ENCODE measurements at regions not wholly inside any gene's neighbourhood (a gene's known extent, or its start where the extent isn't known, plus 50 kb on each side); places are given as distances from the start of the nearest gene placed in this dataset.
A peak's percentile ranks its signal among the peaks of the same experiment; 100 is the strongest.

DNA sequence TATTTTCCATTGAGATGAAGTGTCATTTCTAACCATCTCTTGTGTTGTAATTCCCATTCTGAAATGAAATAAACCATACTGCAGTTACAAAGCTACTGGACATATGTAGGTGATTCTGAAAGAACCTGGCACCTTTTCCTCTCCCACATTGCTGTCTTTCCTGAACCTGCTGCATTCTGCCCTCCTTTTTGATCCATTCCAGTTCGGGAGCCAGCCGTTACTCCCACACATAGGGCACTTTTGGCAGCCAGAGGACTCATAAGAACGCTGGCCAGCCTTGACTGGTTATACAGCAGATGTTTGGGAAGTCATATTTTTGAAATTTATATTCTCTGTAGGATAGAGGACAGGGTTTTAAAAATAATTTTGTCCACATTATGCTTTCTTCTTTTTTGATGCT lies 369.8 kb upstream of the CDH7 start (continued):
- no peak for TF ChIP-seq SMARCB1 (IDR thresholded peaks at IDR 0.05; ENCODE audit: insufficient read length, low read depth)

- H3K79me2 ChIP-seq (ENCODE audit: control insufficient read depth, insufficient read depth, low read length), result no peaks in the 10 kb centered on the region
- no peaks in the 10 kb centered on the region for H3K36me3 ChIP-seq (ENCODE audit: control insufficient read depth, insufficient read depth, low read length)
- intact Hi-C loops (cut with micrococcal nuclease) (no loop called here), in situ Hi-C loops (cut with MboI) (no loop called here)
- no peaks in the 10 kb centered on the region for H3K9me1 ChIP-seq (ENCODE audit: control insufficient read depth, insufficient read depth, low read length)
- H3K4me1 ChIP-seq (replicated peaks in 1 of 2; ENCODE audit: control insufficient read depth in 2 of 2, insufficient read depth in 2 of 2, low read length in 2 of 2), result no peaks in the 10 kb centered on the region
- no peak overlapping the region for H3K9ac ChIP-seq (ENCODE audit: insufficient read depth in 1 of 2, low read depth in 2 of 2, low read length in 2 of 2)
- TF ChIP-seq ZNF316 (IDR thresholded peaks at IDR 0.05), result peak; percentile 15; the same call in 1 of the 2 replicates
- no peak for TF ChIP-seq MTF1 (CRISPR knock-in tag; IDR thresholded peaks at IDR 0.05; ENCODE audit: borderline replicate concordance)
- TF ChIP-seq ZNF408 (CRISPR knock-in tag; IDR thresholded peaks at IDR 0.05; ENCODE audit: low read depth), result no peak
- FAIRE-seq, result no peak
- DNase-seq (ENCODE audit: extremely low read depth in 1 of 4, low spot score in 3 of 4), result no peak
- H3K9me3 ChIP-seq (replicated peaks; ENCODE audit: control insufficient read depth, insufficient read depth, low read depth, low read length), result no peaks in the 10 kb centered on the region
- POLR2A ChIA-PET, result no interaction called here
- no TSS peak for BruUV-seq (replicated peaks)
- CTCF ChIA-PET (ENCODE audit: low intra/inter-chr PET ratio), result no interaction called here
- no peak overlapping the region for H2AFZ ChIP-seq (ENCODE audit: low read depth, low read length)
- H3K27me3 ChIP-seq (ENCODE audit: control insufficient read depth in 2 of 2, insufficient read depth in 2 of 2, low read length in 2 of 2), result no peaks in the 10 kb centered on the region
- no peak overlapping the region for H3K4me2 ChIP-seq (ENCODE audit: insufficient read depth, low read length)
- H4K20me1 ChIP-seq (replicated peaks; ENCODE audit: control insufficient read depth, insufficient read depth, low read length), result no peaks in the 10 kb centered on the region
- no peak overlapping the region for H3K4me3 ChIP-seq
- H3K27ac ChIP-seq (ENCODE audit: extremely low read depth, low read depth, low read length), result no peak overlapping the region
- no peak for ATAC-seq
These were observed 370.2 kb upstream of the CDH7 start for GRCh38 chr18:65380571-65380970.

DNA sequence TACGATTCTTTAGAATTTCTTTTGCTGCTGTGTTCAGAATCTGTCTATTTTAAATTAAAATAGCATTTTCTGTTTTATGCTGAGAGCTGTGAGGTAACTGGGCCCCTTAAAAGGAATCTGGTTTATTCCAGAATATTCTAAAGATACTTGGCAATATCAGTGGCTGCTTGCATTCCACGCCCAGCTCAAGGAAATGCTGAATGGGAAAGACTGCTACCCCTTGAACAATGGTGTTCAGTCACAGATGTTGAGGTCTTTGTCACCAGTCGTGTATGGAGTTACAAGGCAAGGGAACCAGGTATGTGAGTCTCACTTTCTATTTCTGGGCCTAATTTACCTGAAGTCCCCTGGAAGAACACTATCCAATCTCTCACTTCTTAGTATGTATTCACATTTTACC lies 377.9 kb upstream of the CDH7 start:
- TF ChIP-seq RBBP5 (IDR thresholded peaks at IDR 0.05; ENCODE audit: borderline replicate concordance, insufficient read depth, low read length, poor library complexity, severe bottlenecking) (no peak), PRPF4 (IDR thresholded peaks at IDR 0.05; ENCODE audit: insufficient read depth, low read depth, low read length, poor library complexity, severe bottlenecking) (no peak), SIN3B (IDR thresholded peaks at IDR 0.05; ENCODE audit: low read depth) (no peak), E4F1 (CRISPR knock-in tag; IDR thresholded peaks at IDR 0.05; ENCODE audit: borderline replicate concordance) (no peak), C11orf30 (IDR thresholded peaks at IDR 0.05; ENCODE audit: low read depth) (no peak), FOXA1 (IDR thresholded peaks at IDR 0.05; ENCODE audit: borderline replicate concordance) (no peak), ZKSCAN3 (CRISPR knock-in tag; IDR thresholded peaks at IDR 0.05) (no peak), NFRKB (IDR thresholded peaks at IDR 0.05; ENCODE audit: low read depth) (no peak)
- Histone ChIP-seq H3K9ac (ENCODE audit: insufficient read depth in 1 of 2, low read depth in 2 of 2, low read length in 2 of 2) (no peak overlapping the region), H3K27me3 (ENCODE audit: control insufficient read depth in 2 of 2, insufficient read depth in 2 of 2, low read length in 2 of 2) (no peaks in the 10 kb centered on the region), H3K79me2 (ENCODE audit: control insufficient read depth, insufficient read depth, low read length) (no peaks in the 10 kb centered on the region), H3K4me1 (replicated peaks in 1 of 2; ENCODE audit: control insufficient read depth in 2 of 2, insufficient read depth in 2 of 2, low read length in 2 of 2) (no peaks in the 10 kb centered on the region), H2AFZ (ENCODE audit: low read depth, low read length) (no peak overlapping the region), H3K4me2 (ENCODE audit: insufficient read depth, low read length) (no peak overlapping the region), H3K9me1 (ENCODE audit: control insufficient read depth, insufficient read depth, low read length) (no peaks in the 10 kb centered on the region), H3K36me3 (ENCODE audit: control insufficient read depth, insufficient read depth, low read length) (no peaks in the 10 kb centered on the region), H3K27ac (ENCODE audit: extremely low read depth, low read depth, low read length) (no peak overlapping the region), H3K9me3 (replicated peaks; ENCODE audit: control insufficient read depth, insufficient read depth, low read depth, low read length) (no peaks in the 10 kb centered on the region), H4K20me1 (replicated peaks; ENCODE audit: control insufficient read depth, insufficient read depth, low read length) (no peaks in the 10 kb centered on the region), H3K4me3 (no peak overlapping the region)
- POLR2A ChIA-PET, result no interaction called here
- no peak for DNase-seq (ENCODE audit: extremely low read depth in 1 of 4, low spot score in 3 of 4)
- intact Hi-C loops (cut with micrococcal nuclease) (no loop called here), in situ Hi-C loops (cut with MboI) (no loop called here)
- FAIRE-seq, result no peak
- BruUV-seq (replicated peaks), result no TSS peak
- CTCF ChIA-PET (ENCODE audit: low intra/inter-chr PET ratio), result no interaction called here
- WGBS (ENCODE audit: insufficient coverage, low coverage, missing lambda C conversion rate), result 0% methylated on average over 2 of the region's 3 CpGs
- no peak for ATAC-seq

Measured in K562 (cell line).